ENCODE measurements at regions not wholly inside any gene's neighbourhood (a gene's known extent, or its start where the extent isn't known, plus 50 kb on each side); places are given as distances from the start of the nearest gene placed in this dataset.
"Not testable (repeated sequence)": the region's sequence is repeated elsewhere in the genome, so short reads cannot be mapped to it uniquely, and the experiment has no call there.

DNA sequence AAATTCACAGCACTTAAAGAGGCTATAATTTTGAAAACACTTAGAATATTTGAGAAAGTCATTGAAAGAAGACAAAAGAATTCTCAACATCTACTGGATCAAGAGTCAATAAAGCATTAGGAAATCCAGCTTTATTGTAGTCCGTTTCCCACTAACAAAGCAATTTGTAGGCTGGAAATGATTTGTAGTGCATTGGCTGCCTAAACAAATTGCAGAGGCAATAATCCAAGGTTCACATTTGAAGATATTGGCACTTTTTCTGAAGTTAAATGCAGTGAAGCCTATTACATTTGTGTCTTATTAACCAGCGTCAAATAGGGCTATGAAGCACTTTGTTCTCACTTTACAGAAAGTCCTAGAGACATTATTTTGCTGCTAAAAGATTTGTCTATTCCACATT, 848.1 kb upstream of the SLITRK1 start:
- DNase-seq (no peak), ATAC-seq (ENCODE audit: insufficient read depth, low FRiP score) (no peak)
- 57 to 79% methylated on average over 2 of the region's 2 CpGs for WGBS, 2 donors
- Histone ChIP-seq H3K36me3 (ENCODE audit: control insufficient read depth in 4 of 4, insufficient read depth in 4 of 4, low read length in 4 of 4) (no peaks in the 10 kb centered on the region), H3K27ac (ENCODE audit: low read depth in 1 of 2, low read length in 1 of 2) (no peak overlapping the region), H3K4me1 (ENCODE audit: control insufficient read depth in 5 of 5, insufficient read depth in 5 of 5, low read length in 5 of 5) (peaks cover 0 to 5% (median 0%) of the 10 kb centered on the region in 5 donors), H3K9ac (ENCODE audit: insufficient read depth in 1 of 2, low read length in 2 of 2) (no peak overlapping the region), H3K9me3 (ENCODE audit: control insufficient read depth in 4 of 4, insufficient read depth in 3 of 4, low read length in 3 of 4) (peaks cover 0 to 2% (median 0%) of the 10 kb centered on the region in 4 donors), H3K27me3 (ENCODE audit: control insufficient read depth in 3 of 3, insufficient read depth in 3 of 3, low read length in 2 of 3) (no peaks in the 10 kb centered on the region), H3K4me3 (no peak overlapping the region)
- TF ChIP-seq CTCF (IDR thresholded peaks at IDR 0.05; ENCODE audit: control extremely low read depth, extremely low read depth): no peak

DNA sequence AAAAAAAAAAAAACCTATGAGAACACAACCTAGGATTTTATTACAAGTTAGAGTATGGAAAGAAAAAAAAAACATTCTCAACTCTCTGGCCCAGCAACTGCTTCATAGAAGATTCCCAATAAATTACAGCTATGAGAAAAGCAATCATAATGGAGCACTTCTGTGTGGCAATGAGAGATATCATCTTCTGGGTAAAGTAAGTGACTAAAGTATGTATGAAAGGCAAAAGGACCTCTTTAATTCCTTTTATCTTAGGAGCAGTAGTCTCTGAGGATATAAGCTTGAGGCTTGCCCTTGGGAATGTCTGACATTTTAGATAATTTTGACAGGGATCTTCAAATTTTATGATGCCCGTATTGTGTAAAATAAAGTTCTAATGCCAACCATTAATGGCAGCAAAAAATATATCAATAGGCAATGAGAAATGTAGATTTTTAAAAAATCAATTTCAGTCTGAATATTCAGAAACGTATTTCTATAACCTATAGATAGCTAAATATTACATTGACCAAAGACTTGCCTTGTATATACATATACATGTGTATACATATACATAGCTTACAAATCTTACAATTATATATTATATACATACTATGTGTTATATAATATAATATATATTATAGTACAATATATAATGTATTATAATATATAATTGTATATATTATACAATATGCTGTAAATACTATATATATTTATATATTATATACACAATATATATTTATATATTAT, 823.9 kb upstream of the SLITRK1 start:
- Histone ChIP-seq H3K4me3 (no peak overlapping the region), H3K27me3 (ENCODE audit: control insufficient read depth in 3 of 3, insufficient read depth in 3 of 3, low read length in 2 of 3) (no peaks in the 10 kb centered on the region), H3K27ac (ENCODE audit: low read depth in 1 of 2, low read length in 1 of 2) (no peak overlapping the region), H3K9ac (ENCODE audit: insufficient read depth in 1 of 2, low read length in 2 of 2) (no peak overlapping the region), H3K9me3 (ENCODE audit: control insufficient read depth in 4 of 4, insufficient read depth in 3 of 4, low read length in 3 of 4) (no peaks in the 10 kb centered on the region), H3K36me3 (ENCODE audit: control insufficient read depth in 4 of 4, insufficient read depth in 4 of 4, low read length in 4 of 4) (no peaks in the 10 kb centered on the region), H3K4me1 (ENCODE audit: control insufficient read depth in 5 of 5, insufficient read depth in 5 of 5, low read length in 5 of 5) (no peaks in the 10 kb centered on the region)
- no peak for DNase-seq
- 92 to 94% methylated on average over 2 of the region's 2 CpGs for WGBS, 2 donors
- no peak for ATAC-seq (ENCODE audit: insufficient read depth, low FRiP score)
- TF ChIP-seq CTCF (IDR thresholded peaks at IDR 0.05; ENCODE audit: control extremely low read depth, extremely low read depth): no peak

- Histone ChIP-seq H3K27ac (ENCODE audit: low read depth in 1 of 2, low read length in 1 of 2) (no peak overlapping the region), H3K4me3 (no peak overlapping the region), H3K4me1 (ENCODE audit: control insufficient read depth in 5 of 5, insufficient read depth in 5 of 5, low read length in 5 of 5) (no peaks in the 10 kb centered on the region), H3K36me3 (ENCODE audit: control insufficient read depth in 4 of 4, insufficient read depth in 4 of 4, low read length in 4 of 4) (no peaks in the 10 kb centered on the region), H3K9ac (ENCODE audit: insufficient read depth in 1 of 2, low read length in 2 of 2) (no peak overlapping the region), H3K27me3 (ENCODE audit: control insufficient read depth in 3 of 3, insufficient read depth in 3 of 3, low read length in 2 of 3) (no peaks in the 10 kb centered on the region), H3K9me3 (ENCODE audit: control insufficient read depth in 4 of 4, insufficient read depth in 3 of 4, low read length in 3 of 4) (no peaks in the 10 kb centered on the region)
- DNase-seq (no peak), ATAC-seq (ENCODE audit: insufficient read depth, low FRiP score) (no peak)
- no peak for TF ChIP-seq CTCF (IDR thresholded peaks at IDR 0.05; ENCODE audit: control extremely low read depth, extremely low read depth)
- 94 to 97% methylated on average over 11 of the region's 11 CpGs for WGBS, 2 donors
These were observed 819.9 kb upstream of the SLITRK1 start for GRCh38 chr13:84702174-84702573.

GRCh38 chr13:84697591-84697990, 815.3 kb upstream of the SLITRK1 start:
- not testable (repeated sequence) for H3K4me3 ChIP-seq; DNase-seq; H3K9me3 ChIP-seq (ENCODE audit: control insufficient read depth in 4 of 4, insufficient read depth in 3 of 4, low read length in 3 of 4); H3K4me1 ChIP-seq (ENCODE audit: control insufficient read depth in 5 of 5, insufficient read depth in 5 of 5, low read length in 5 of 5); H3K36me3 ChIP-seq (ENCODE audit: control insufficient read depth in 4 of 4, insufficient read depth in 4 of 4, low read length in 4 of 4); H3K27ac ChIP-seq (ENCODE audit: low read depth in 1 of 2, low read length in 1 of 2); H3K9ac ChIP-seq (ENCODE audit: insufficient read depth in 1 of 2, low read length in 2 of 2); H3K27me3 ChIP-seq (ENCODE audit: control insufficient read depth in 3 of 3, insufficient read depth in 3 of 3, low read length in 2 of 3); ATAC-seq (ENCODE audit: insufficient read depth, low FRiP score)
- WGBS, 2 donors: 58 to 62% methylated on average over 1 of the region's 1 CpG

Data from lung (tissue), 11 donors.